GM18907 (cell line): ENCODE measurements at regions not wholly inside any gene's neighbourhood (a gene's known extent, or its start where the extent isn't known, plus 50 kb on each side); places are given as distances from the start of the nearest gene placed in this dataset.

Experiments
- ATAC-seq: cut with Tn5 transposase; IDR thresholded peaks from one replicate; pipeline ENCODE4 v1.9.1; 2021; ENCODE audit warnings: mild to moderate bottlenecking, moderate library complexity; ENCODE audit not compliant: unreplicated experiment

DNA sequence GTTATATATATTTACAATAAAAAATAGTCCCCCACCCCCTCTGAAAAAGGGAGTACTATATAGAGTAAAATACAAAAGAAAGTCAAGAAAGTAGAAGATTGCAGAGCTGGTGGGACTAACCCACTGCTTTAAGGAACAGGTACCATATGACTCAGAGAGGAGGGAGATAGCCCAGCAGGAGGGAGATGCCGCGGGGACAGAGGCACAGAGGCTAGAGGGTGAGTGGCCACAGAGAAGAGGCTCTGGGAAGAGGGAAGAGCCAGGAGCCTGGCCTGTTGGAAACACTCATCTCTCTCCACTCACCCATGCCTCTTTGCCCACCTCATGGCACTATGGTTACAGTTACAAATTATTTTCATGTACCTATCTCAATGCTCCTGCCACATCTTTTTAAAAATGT lies 53.6 kb upstream of the LYVE1 start:
- no peak for ATAC-seq

- no peak for ATAC-seq
Measured at GRCh38 chr11:10619131-10619680, 50.7 kb upstream of the LYVE1 start.

GRCh38 chr11:10618490-10618889 lies 50.0 kb upstream of the LYVE1 start:
- ATAC-seq: no peak
